Type B pancreatic cell (in vitro differentiated cells): ENCODE measurements at regions not wholly inside any gene's neighbourhood (a gene's known extent, or its start where the extent isn't known, plus 50 kb on each side); places are given as distances from the start of the nearest gene placed in this dataset.
"Not testable (repeated sequence)": the region's sequence is repeated elsewhere in the genome, so short reads cannot be mapped to it uniquely, and the experiment has no call there.

Experiments used
- DNase-seq: peaks from one replicate; pipeline ENCODE4 v3.0.0; 2021; ENCODE audit warnings: mixed read lengths; ENCODE audit not compliant: unreplicated experiment; ENCODE audit errors: extremely low spot score
- H3K27ac Mint-ChIP-seq: 2 replicates; pipeline ENCODE4 v1.8.0; 2021; ENCODE audit warnings: mild to moderate bottlenecking, mixed read lengths
- H3K27me3 Mint-ChIP-seq: 2 replicates; pipeline ENCODE4 v1.8.0; 2021; ENCODE audit warnings: mixed read lengths
- H3K36me3 Mint-ChIP-seq: 2 replicates; pipeline ENCODE4 v1.8.0; 2021; ENCODE audit warnings: mixed read lengths
- H3K4me1 Mint-ChIP-seq: one replicate; pipeline ENCODE4 v1.8.0; 2021; ENCODE audit warnings: mixed read lengths; ENCODE audit not compliant: unreplicated experiment
- H3K4me3 Mint-ChIP-seq: 2 replicates; pipeline ENCODE4 v1.8.0; 2021; ENCODE audit warnings: mild to moderate bottlenecking, mixed read lengths
- H3K9me3 Mint-ChIP-seq: 2 replicates; pipeline ENCODE4 v1.8.0; 2021; ENCODE audit warnings: mixed read lengths
- TF ChIP-seq, protein P1 (sequence below): fragments of 200-600 bp; sonication (generic); conservative IDR thresholded peaks from 2 replicates; pipeline ENCODE4 v1.5.0; 2021; ENCODE audit warnings: antibody characterized with exemption, mild to moderate bottlenecking

- Mint-ChIP-seq H3K4me3 (no peak overlapping the region), H3K9me3 (peaks cover 4% of the 10 kb centered on the region), H3K27ac (no peak overlapping the region), H3K36me3 (no peaks in the 10 kb centered on the region), H3K4me1 (no peaks in the 10 kb centered on the region), H3K27me3 (no peaks in the 10 kb centered on the region)
- TF ChIP-seq, protein P1, sequence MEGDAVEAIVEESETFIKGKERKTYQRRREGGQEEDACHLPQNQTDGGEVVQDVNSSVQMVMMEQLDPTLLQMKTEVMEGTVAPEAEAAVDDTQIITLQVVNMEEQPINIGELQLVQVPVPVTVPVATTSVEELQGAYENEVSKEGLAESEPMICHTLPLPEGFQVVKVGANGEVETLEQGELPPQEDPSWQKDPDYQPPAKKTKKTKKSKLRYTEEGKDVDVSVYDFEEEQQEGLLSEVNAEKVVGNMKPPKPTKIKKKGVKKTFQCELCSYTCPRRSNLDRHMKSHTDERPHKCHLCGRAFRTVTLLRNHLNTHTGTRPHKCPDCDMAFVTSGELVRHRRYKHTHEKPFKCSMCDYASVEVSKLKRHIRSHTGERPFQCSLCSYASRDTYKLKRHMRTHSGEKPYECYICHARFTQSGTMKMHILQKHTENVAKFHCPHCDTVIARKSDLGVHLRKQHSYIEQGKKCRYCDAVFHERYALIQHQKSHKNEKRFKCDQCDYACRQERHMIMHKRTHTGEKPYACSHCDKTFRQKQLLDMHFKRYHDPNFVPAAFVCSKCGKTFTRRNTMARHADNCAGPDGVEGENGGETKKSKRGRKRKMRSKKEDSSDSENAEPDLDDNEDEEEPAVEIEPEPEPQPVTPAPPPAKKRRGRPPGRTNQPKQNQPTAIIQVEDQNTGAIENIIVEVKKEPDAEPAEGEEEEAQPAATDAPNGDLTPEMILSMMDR: no peak
- DNase-seq: no peak
Measured at GRCh38 chr13:64088491-64088890, 2672.8 kb upstream of the PCDH20 start.

DNA sequence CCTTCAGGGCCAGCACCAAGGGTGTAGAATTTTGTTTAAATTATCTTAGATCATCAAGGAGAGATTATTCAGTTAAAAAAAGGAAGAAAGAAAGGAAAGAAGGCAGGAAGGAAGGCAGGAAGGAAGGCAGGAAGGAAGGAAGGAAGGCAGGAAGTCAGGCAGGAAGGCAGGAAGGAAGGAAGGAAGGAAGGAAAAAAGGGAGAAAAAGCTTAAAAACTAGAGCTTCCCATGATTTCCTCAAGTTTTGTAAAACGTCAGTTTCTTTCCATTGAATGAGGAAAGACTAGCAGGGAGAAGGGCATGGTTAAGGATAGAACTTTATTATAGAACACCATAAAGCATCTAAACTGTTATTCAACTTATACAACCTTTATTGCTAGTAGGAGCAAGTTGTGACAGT lies 2672.0 kb upstream of the PCDH20 start:
- Mint-ChIP-seq H3K27ac (no peak overlapping the region), H3K27me3 (no peaks in the 10 kb centered on the region), H3K36me3 (no peaks in the 10 kb centered on the region), H3K4me1 (no peaks in the 10 kb centered on the region), H3K4me3 (no peak overlapping the region), H3K9me3 (peaks cover 6% of the 10 kb centered on the region)
- TF ChIP-seq, protein P1: no peak
- DNase-seq: no peak

DNA sequence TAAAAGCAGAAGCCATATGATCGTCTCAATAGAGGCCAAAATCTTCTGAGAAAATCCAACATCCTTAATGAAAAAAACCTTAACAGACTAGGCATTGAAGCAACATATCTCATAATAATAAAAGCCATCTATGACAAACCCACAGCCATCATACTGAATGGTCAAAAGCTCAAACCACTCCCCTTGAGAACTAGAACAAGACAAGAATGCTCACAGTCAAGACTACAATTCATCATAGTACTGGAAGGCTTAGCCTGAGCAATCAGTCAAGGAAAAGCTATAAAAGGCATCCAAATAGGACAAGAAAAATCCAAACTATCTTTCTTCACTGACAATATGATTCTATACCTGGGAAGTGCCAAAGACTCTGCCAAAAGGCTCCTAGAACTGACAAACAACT lies 2668.2 kb upstream of the PCDH20 start:
- DNase-seq: no peak
- H3K36me3 Mint-ChIP-seq: no peaks in the 10 kb centered on the region

GRCh38 chr13:64083396-64083795 lies 2667.7 kb upstream of the PCDH20 start:
- Mint-ChIP-seq H3K36me3 (no peaks in the 10 kb centered on the region), H3K4me1 (no peaks in the 10 kb centered on the region)
- TF ChIP-seq, protein P1: no peak

More for the DNA sequence above, 2668.2 kb upstream of the PCDH20 start:
- H3K4me3 Mint-ChIP-seq: no peak overlapping the region
- H3K27ac Mint-ChIP-seq: no peak overlapping the region
- TF ChIP-seq, protein P1: no peak
- H3K27me3 Mint-ChIP-seq: no peaks in the 10 kb centered on the region
- no peaks in the 10 kb centered on the region for H3K4me1 Mint-ChIP-seq
- peaks cover 6% of the 10 kb centered on the region for H3K9me3 Mint-ChIP-seq

DNA sequence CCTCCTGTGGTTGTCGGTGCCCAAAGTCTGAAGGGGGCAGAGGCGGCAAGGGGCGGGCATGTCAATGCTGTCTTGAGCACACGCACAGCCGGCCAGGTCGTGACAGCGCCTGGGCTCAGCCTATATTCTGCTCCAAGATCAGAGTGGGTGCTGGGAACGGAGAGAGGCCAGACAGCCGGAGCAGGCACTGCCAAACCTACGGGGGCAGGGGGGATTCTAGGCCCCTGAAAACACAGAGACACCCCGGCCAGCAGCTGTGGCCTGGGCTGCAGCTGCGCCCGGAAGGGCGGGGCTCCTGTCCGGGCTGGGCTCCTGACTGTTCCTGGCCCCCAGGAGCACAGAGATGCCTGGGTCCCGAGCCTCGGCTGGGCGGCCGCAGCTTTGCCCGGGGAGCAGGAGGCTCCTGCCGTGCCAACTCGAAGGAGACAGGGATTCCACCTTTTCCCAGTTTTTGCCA lies 2662.9 kb upstream of the PCDH20 start:
- TF ChIP-seq, protein P1: no peak
- peaks cover 3% of the 10 kb centered on the region for H3K9me3 Mint-ChIP-seq
- no peaks in the 10 kb centered on the region for H3K4me1 Mint-ChIP-seq
- H3K27me3 Mint-ChIP-seq: no peaks in the 10 kb centered on the region
- DNase-seq: no peak
- H3K27ac Mint-ChIP-seq: no peak overlapping the region
- H3K36me3 Mint-ChIP-seq: no peaks in the 10 kb centered on the region
- H3K4me3 Mint-ChIP-seq: no peak overlapping the region

More at GRCh38 chr13:64083396-64083795, 2667.7 kb upstream of the PCDH20 start:
- Mint-ChIP-seq H3K27me3 (no peaks in the 10 kb centered on the region), H3K4me3 (no peak overlapping the region), H3K9me3 (peaks cover 6% of the 10 kb centered on the region), H3K27ac (no peak overlapping the region)
- DNase-seq: no peak

- no peak for DNase-seq
- H3K9me3 Mint-ChIP-seq: no peaks in the 10 kb centered on the region
- no peak overlapping the region for H3K27ac Mint-ChIP-seq
- H3K36me3 Mint-ChIP-seq: no peaks in the 10 kb centered on the region
- H3K4me3 Mint-ChIP-seq: no peak overlapping the region
- no peaks in the 10 kb centered on the region for H3K4me1 Mint-ChIP-seq
- TF ChIP-seq, protein P1: no peak
- H3K27me3 Mint-ChIP-seq: no peaks in the 10 kb centered on the region
Measured at GRCh38 chr13:64078025-64078424, 2662.4 kb upstream of the PCDH20 start.

GRCh38 chr13:64077132-64077835 lies 2661.6 kb upstream of the PCDH20 start:
- not testable (repeated sequence) for H3K27ac Mint-ChIP-seq, H3K4me3 Mint-ChIP-seq, DNase-seq, H3K36me3 Mint-ChIP-seq, H3K9me3 Mint-ChIP-seq, H3K4me1 Mint-ChIP-seq, H3K27me3 Mint-ChIP-seq
